GM13977 (cell line): ENCODE measurements at regions not wholly inside any gene's neighbourhood (a gene's known extent, or its start where the extent isn't known, plus 50 kb on each side); places are given as distances from the start of the nearest gene placed in this dataset.

Experiments
- DNase-seq: peaks from one replicate; pipeline ENCODE4 v3.0.0; 2012; ENCODE audit warnings: low spot score
- in situ Hi-C: fragments of 300-500 bp; cut with MboI; formaldehyde crosslinking; loops from one replicate; pipeline ENCODE4 v1.12.0; 2022; ENCODE audit warnings: low sequenced_read_pairs, low pct_unique_long_range_greater_than_20kb, mixed read lengths, inconsistent platforms; ENCODE audit not compliant: unreplicated experiment
- TF ChIP-seq, protein P1 (sequence below): IDR thresholded peaks from 2 replicates; pipeline ENCODE4 v1.5.1; 2012; ENCODE audit warnings: mild to moderate bottlenecking, control low read depth; ENCODE audit not compliant: insufficient read depth; ENCODE audit errors: extremely low read depth, missing control alignments

DNA sequence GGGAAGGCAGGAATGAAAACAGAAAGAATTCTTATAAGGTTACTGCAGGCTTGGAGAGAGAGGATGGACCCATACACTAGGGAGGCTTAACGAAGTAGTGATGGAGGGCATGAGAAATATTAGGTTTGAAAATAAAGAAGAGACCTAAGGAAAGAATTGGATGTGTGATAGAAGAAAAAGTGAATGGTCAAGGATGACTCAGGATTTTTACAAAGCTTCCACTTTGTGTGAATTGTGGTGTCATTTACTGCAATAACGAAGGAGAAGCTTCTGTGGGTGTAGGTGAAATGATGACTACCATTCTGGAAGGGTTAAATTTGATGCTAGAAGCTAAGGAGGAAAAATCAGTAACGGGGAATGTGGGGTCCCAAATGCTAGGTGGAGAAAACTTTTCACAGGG is 191.2 kb downstream of the UTRN start:
- DNase-seq = no peak
- in situ Hi-C loops = loop anchor here (25.0 kb wide), 1 partner anchor 889 kb away; no protein-coding TSS in a partner anchor
- TF ChIP-seq, protein P1, sequence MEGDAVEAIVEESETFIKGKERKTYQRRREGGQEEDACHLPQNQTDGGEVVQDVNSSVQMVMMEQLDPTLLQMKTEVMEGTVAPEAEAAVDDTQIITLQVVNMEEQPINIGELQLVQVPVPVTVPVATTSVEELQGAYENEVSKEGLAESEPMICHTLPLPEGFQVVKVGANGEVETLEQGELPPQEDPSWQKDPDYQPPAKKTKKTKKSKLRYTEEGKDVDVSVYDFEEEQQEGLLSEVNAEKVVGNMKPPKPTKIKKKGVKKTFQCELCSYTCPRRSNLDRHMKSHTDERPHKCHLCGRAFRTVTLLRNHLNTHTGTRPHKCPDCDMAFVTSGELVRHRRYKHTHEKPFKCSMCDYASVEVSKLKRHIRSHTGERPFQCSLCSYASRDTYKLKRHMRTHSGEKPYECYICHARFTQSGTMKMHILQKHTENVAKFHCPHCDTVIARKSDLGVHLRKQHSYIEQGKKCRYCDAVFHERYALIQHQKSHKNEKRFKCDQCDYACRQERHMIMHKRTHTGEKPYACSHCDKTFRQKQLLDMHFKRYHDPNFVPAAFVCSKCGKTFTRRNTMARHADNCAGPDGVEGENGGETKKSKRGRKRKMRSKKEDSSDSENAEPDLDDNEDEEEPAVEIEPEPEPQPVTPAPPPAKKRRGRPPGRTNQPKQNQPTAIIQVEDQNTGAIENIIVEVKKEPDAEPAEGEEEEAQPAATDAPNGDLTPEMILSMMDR = no peak

DNA sequence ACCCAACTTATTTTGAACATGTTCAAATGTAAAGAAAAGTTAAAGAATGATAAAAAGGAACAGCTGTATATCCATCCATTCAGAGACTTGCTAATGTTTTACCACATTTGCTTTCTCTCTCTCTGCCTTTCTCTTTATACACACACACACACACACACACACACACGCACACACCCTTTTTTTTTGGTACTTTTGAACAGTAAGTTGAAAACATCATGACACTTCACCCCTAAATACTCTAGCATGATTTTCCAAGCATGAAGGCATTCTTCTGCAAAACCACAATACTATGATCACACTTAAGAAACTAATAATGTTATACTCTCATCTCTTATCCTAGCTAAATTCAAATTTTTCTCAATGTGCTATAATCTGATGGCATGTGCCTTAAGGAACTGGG is 192.3 kb downstream of the UTRN start:
- no peak for DNase-seq
- in situ Hi-C loops = loop anchor here (25.0 kb wide), 1 partner anchor 890 kb away; no protein-coding TSS in a partner anchor
- TF ChIP-seq, protein P1 = no peak

DNA sequence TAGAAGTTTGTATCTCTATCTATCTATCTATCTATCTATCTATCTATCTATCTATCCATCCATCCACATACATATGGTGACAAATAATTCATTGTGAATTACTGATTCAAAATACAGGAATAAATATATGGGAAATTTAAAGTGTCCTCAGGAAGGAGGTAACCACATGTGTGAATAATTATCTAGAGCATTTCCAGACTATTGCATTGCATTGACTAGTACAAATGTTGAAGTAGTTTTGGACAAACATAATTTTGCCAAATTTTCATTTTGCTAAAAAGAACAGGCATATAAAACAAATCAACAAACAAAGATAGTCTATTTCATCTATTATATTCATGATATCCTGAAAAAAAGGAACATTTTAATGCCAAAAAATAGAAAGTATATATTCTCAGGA is 192.7 kb downstream of the UTRN start:
- no peak for DNase-seq
- in situ Hi-C loops = loop anchor here (25.0 kb wide), 1 partner anchor 891 kb away; no protein-coding TSS in a partner anchor
- TF ChIP-seq, protein P1 = no peak

DNA sequence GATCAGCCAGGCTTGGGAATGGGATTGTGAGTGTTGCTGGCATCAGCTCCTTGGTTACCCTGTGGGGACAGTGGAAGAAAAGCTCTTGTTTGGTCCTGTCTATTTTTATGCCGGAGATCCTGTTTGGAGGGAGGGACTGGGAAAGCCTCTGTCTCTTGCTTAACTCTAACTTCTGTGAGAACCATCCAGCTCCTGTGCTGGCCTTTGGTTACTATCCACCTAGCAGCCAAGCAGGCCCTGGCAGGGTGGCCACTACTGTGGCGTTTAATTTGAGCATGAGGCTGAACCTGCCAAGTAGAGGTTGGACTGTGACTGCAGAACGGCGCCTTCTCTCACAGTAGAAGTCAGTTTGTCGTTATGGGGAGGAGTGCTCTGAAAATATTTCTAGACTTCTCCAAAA is 193.3 kb downstream of the UTRN start:
- DNase-seq = no peak
- in situ Hi-C loops = loop anchor here (25.0 kb wide), 1 partner anchor 891 kb away; no protein-coding TSS in a partner anchor
- TF ChIP-seq, protein P1 = no peak

DNA sequence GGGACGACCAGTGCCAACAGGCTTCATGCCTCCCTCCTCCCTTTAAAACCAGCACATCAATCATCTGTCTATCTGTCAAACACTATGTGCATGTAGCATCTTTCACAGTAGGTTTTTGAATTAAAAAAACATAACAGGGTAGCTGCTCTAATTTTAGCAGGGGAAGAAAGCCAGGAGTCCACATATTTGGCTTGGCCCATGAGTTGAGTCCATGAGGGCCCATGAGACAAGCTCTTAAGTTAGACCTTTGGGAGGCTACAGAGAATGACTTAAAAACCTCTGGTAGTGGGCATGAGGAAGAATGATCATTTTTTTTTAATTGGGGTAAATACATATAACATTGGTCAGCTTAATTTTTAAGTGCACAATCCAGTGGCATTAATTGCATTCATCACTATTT is 194.9 kb downstream of the UTRN start:
- in situ Hi-C loops = loop anchor here (10.0 to 25.0 kb wide), 2 partner anchors 375 to 893 kb away; no protein-coding TSS in a partner anchor
- TF ChIP-seq, protein P1 = no peak
- DNase-seq = no peak

DNA sequence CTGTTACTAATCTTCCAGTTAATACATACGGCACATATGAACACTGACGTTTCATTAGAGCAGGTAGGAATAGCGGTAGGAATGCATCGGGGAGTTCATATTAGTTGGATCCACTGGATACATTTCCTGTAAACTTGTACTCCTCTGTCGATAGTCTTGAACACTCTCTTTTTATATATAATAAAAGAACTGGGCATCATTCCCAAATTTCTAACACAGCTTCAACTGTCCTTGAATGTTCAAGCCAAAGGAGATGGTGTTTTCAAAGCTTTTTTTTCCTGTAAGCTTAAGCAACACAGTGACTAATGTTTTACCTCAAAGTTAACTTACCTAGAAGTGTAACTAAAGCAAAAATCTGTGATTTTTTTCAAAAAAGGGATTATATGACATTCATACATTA is 195.3 kb downstream of the UTRN start:
- TF ChIP-seq, protein P1 = no peak
- in situ Hi-C loops = loop anchor here (10.0 to 25.0 kb wide), 2 partner anchors 376 to 893 kb away; no protein-coding TSS in a partner anchor

More for the DNA sequence above, 195.3 kb downstream of the UTRN start:
- no peak for DNase-seq
